HepG2 (cell line): ENCODE measurements at regions not wholly inside any gene's neighbourhood (a gene's known extent, or its start where the extent isn't known, plus 50 kb on each side); places are given as distances from the start of the nearest gene placed in this dataset.

ENCODE experiments used
- ARID5B ChIP-seq: IDR thresholded peaks from 2 replicates; pipeline ENCODE4 v1.4.0; 2020; ENCODE audit warnings: mild to moderate bottlenecking, missing genetic modification reagents
- ATF3 ChIP-seq: sonication (generic); formaldehyde crosslinking; IDR thresholded peaks from 2 replicates; pipeline ENCODE4 v1.4.0; 2020; ENCODE audit warnings: missing genetic modification reagents
- CREB1 ChIP-seq, 2 experiments: fragments of 450-650 bp in 1 of 2; IDR thresholded peaks; 2 replicates each; pipeline ENCODE4 v1.6.1; 2016 to 2017; ENCODE audit warnings: control low read depth in 1 of 2, mild to moderate bottlenecking in 1 of 2, missing compliant biosample characterization in 1 of 2, missing genetic modification characterization in 1 of 2
- EEA1 ChIP-seq: sonication (generic); formaldehyde crosslinking; IDR thresholded peaks from 2 replicates; pipeline ENCODE4 v1.5.1; 2020; ENCODE audit warnings: mild to moderate bottlenecking, missing genetic modification reagents, borderline replicate concordance
- ESRRA ChIP-seq: sonication (generic); formaldehyde crosslinking; IDR thresholded peaks from 2 replicates; pipeline ENCODE4 v1.5.1; 2020; ENCODE audit warnings: mild to moderate bottlenecking, low read depth, missing genetic modification reagents
- HOXA7 ChIP-seq: sonication (generic); formaldehyde crosslinking; IDR thresholded peaks from 2 replicates; pipeline ENCODE4 v1.8.1; 2022; ENCODE audit warnings: mild to moderate bottlenecking, missing genetic modification reagents, moderate library complexity
- IKZF1 ChIP-seq: fragments of 450-650 bp; IDR thresholded peaks from 2 replicates; pipeline ENCODE4 v1.7.1; 2016
- IRF1 ChIP-seq: sonication (generic); formaldehyde crosslinking; IDR thresholded peaks from 2 replicates; pipeline ENCODE4 v1.4.0; 2020; ENCODE audit warnings: low read depth, mild to moderate bottlenecking, missing genetic modification reagents
- MNT ChIP-seq: fragments of 450-650 bp; IDR thresholded peaks from 2 replicates; pipeline ENCODE4 v1.6.1; 2016
- NFKB2 ChIP-seq: sonication (generic); formaldehyde crosslinking; IDR thresholded peaks from 2 replicates; pipeline ENCODE4 v1.4.0; 2020; ENCODE audit warnings: missing genetic modification reagents, borderline replicate concordance
- NFYC ChIP-seq: IDR thresholded peaks from 2 replicates; pipeline ENCODE4 v1.6.1; 2016; ENCODE audit warnings: missing genetic modification reagents, missing compliant biosample characterization
- RAD21 ChIP-seq: fragments of 450-650 bp; formaldehyde crosslinking; IDR thresholded peaks from 2 replicates; pipeline ENCODE4 v1.5.0; 2020; ENCODE audit warnings: mild to moderate bottlenecking
- SNAPC5 ChIP-seq: sonication (generic); formaldehyde crosslinking; IDR thresholded peaks from 2 replicates; pipeline ENCODE4 v1.8.1; 2023; ENCODE audit warnings: mild to moderate bottlenecking, missing genetic modification reagents, borderline replicate concordance
- ZBTB33 ChIP-seq: sonication (generic); formaldehyde crosslinking; IDR thresholded peaks from 2 replicates; pipeline ENCODE4 v1.4.0; 2020; ENCODE audit warnings: missing genetic modification reagents
- ZNF10 ChIP-seq: sonication (generic); formaldehyde crosslinking; IDR thresholded peaks from 2 replicates; pipeline ENCODE4 v1.4.0; 2020; ENCODE audit warnings: mild to moderate bottlenecking, low read depth, missing genetic modification reagents, borderline replicate concordance
- ZNF282 ChIP-seq: fragments of 450-650 bp; IDR thresholded peaks from 2 replicates; pipeline ENCODE4 v1.6.1; 2018; ENCODE audit not compliant: partially characterized antibody
- ZNF761 ChIP-seq: sonication (generic); formaldehyde crosslinking; conservative IDR thresholded peaks from 2 replicates; pipeline ENCODE4 v1.4.0; 2020; ENCODE audit warnings: mild to moderate bottlenecking, missing genetic modification reagents
- ZNF792 ChIP-seq: IDR thresholded peaks from 2 replicates; pipeline ENCODE4 v1.6.1; 2016
- ZSCAN5A ChIP-seq: sonication (generic); formaldehyde crosslinking; IDR thresholded peaks from 2 replicates; pipeline ENCODE4 v1.8.0; 2022; ENCODE audit warnings: mild to moderate bottlenecking, missing genetic modification reagents, borderline replicate concordance

- peak; percentile 69; the same call in 1 of the 2 replicates for TF ChIP-seq ZNF761 (CRISPR knock-in tag)
- peak; percentile 68 for TF ChIP-seq CREB1 (IDR thresholded peaks at IDR 0.05)
- TF ChIP-seq CREB1 (CRISPR knock-in tag; IDR thresholded peaks at IDR 0.05) = no peak
- TF ChIP-seq ZNF10 (CRISPR knock-in tag) = no peak
- TF ChIP-seq NFKB2 (CRISPR knock-in tag) = no peak
- TF ChIP-seq ZNF282 = no peak
- no peak for TF ChIP-seq IKZF1
- TF ChIP-seq ZNF792 (CRISPR knock-in tag) = peak; percentile 32; the same call in 1 of the 2 replicates
- TF ChIP-seq MNT = peak; percentile 57
- TF ChIP-seq RAD21 (CRISPR knock-in tag) = no peak
- peak; percentile 33; the same call in 1 of the 2 replicates for TF ChIP-seq NFYC
- TF ChIP-seq IRF1 (CRISPR knock-in tag) = no peak
- no peak for TF ChIP-seq ZSCAN5A
- peak; percentile 66; the same call in 1 of the 2 replicates for TF ChIP-seq ATF3
- TF ChIP-seq ARID5B (CRISPR knock-in tag) = peak; percentile 45
- no peak for TF ChIP-seq ZBTB33 (CRISPR knock-in tag)
- TF ChIP-seq SNAPC5 = no peak
- no peak for TF ChIP-seq ESRRA (CRISPR knock-in tag)
- TF ChIP-seq EEA1 (CRISPR knock-in tag) = no peak
- TF ChIP-seq HOXA7 (CRISPR knock-in tag) = no peak
Observed at GRCh38 chr14:32006263-32007110, 70.6 kb upstream of the ARHGAP5 start (continued).
